MCF 10A (cell line): ENCODE measurements at regions not wholly inside any gene's neighbourhood (a gene's known extent, or its start where the extent isn't known, plus 50 kb on each side); places are given as distances from the start of the nearest gene placed in this dataset.

Experiments used
- BruUV-seq: library from RNA; stranded (reverse); fragments of 400-500 nt; replicated peaks from 2 replicates; lab custom pipeline; 2021; lab: Mats Ljungman, UMichigan
- CTCF ChIA-PET: fragments of 300-600 bp; sonication (Branson Sonifier 250); formaldehyde crosslinking; extraction: SDS; loops from one replicate; lab custom pipeline; 2021; ENCODE audit warnings: antibody characterized with exemption, inconsistent platforms; lab: Yijun Ruan, JAX
- POLR2A ChIA-PET: fragments of 300-600, 350-650 bp; sonication (Branson Sonifier 250); formaldehyde crosslinking; extraction: SDS; loops from one replicate; lab custom pipeline; 2020; ENCODE audit warnings: antibody characterized with exemption, inconsistent platforms; lab: Yijun Ruan, JAX
- DNase-seq: peaks from one replicate; pipeline ENCODE4 v3.0.0-alpha.2; 2018; ENCODE audit not compliant: unreplicated experiment
- H3K27ac Mint-ChIP-seq: one replicate; pipeline ENCODE4 v1.8.0; 2022; ENCODE audit warnings: mild to moderate bottlenecking, low read depth, mixed read lengths; ENCODE audit not compliant: unreplicated experiment
- H3K27me3 Mint-ChIP-seq: one replicate; pipeline ENCODE4 v1.8.0; 2022; ENCODE audit warnings: mixed read lengths; ENCODE audit not compliant: insufficient read depth, unreplicated experiment
- H3K36me3 Mint-ChIP-seq: one replicate; pipeline ENCODE4 v1.8.0; 2022; ENCODE audit warnings: mild to moderate bottlenecking, moderate library complexity, mixed read lengths; ENCODE audit not compliant: insufficient read depth, unreplicated experiment
- H3K4me1 Mint-ChIP-seq: one replicate; pipeline ENCODE4 v1.8.0; 2022; ENCODE audit warnings: mixed read lengths; ENCODE audit not compliant: insufficient read depth, unreplicated experiment
- H3K4me3 Mint-ChIP-seq: one replicate; pipeline ENCODE4 v1.8.0; 2022; ENCODE audit warnings: mild to moderate bottlenecking, moderate library complexity, mixed read lengths; ENCODE audit not compliant: unreplicated experiment
- H3K9me3 Mint-ChIP-seq: one replicate; pipeline ENCODE4 v1.8.0; 2022; ENCODE audit warnings: mixed read lengths; ENCODE audit not compliant: unreplicated experiment
- CTCF ChIP-seq: fragments of 200-600 bp; IDR thresholded peaks from one replicate; pipeline ENCODE4 v1.8.0; 2022; ENCODE audit warnings: antibody characterized with exemption, mild to moderate bottlenecking; ENCODE audit not compliant: unreplicated experiment
- intact Hi-C: fragments of 100-400 bp; cut with micrococcal nuclease; formaldehyde crosslinking; loops from 2 replicates; pipeline ENCODE4 v1.14.1; 2022

GRCh38 chr4:146072376-146072775, 103.1 kb upstream of the LSM6 start:
- Mint-ChIP-seq H3K27me3 (peaks cover 10% of the 10 kb centered on the region), H3K4me1 (no peaks in the 10 kb centered on the region), H3K4me3 (no peak overlapping the region), H3K36me3 (peaks cover 6% of the 10 kb centered on the region), H3K27ac (no peak overlapping the region), H3K9me3 (peaks cover 7% of the 10 kb centered on the region)
- DNase-seq, result peak; percentile 52
- POLR2A ChIA-PET, result no interaction called here
- no peak for TF ChIP-seq CTCF
- CTCF ChIA-PET, result no interaction called here
- intact Hi-C loops, result no loop called here
- no TSS peak for BruUV-seq

GRCh38 chr4:146071390-146071789, 104.1 kb upstream of the LSM6 start:
- no peaks in the 10 kb centered on the region for H3K4me1 Mint-ChIP-seq
- intact Hi-C loops, result no loop called here
- H3K27ac Mint-ChIP-seq, result no peak overlapping the region
- DNase-seq, result no peak
- H3K36me3 Mint-ChIP-seq, result peaks cover 6% of the 10 kb centered on the region
- CTCF ChIA-PET, result no interaction called here
- no TSS peak for BruUV-seq
- H3K9me3 Mint-ChIP-seq, result peaks cover 7% of the 10 kb centered on the region
- H3K4me3 Mint-ChIP-seq, result no peak overlapping the region
- TF ChIP-seq CTCF, result no peak
- POLR2A ChIA-PET, result no interaction called here
- H3K27me3 Mint-ChIP-seq, result peaks cover 11% of the 10 kb centered on the region

- TF ChIP-seq CTCF, result no peak
- H3K27ac Mint-ChIP-seq, result no peak overlapping the region
- peaks cover 14% of the 10 kb centered on the region for H3K9me3 Mint-ChIP-seq
- peaks cover 9% of the 10 kb centered on the region for H3K27me3 Mint-ChIP-seq
- POLR2A ChIA-PET, result no interaction called here
- no peak overlapping the region for H3K4me3 Mint-ChIP-seq
- peaks cover 6% of the 10 kb centered on the region for H3K36me3 Mint-ChIP-seq
- H3K4me1 Mint-ChIP-seq, result no peaks in the 10 kb centered on the region
- CTCF ChIA-PET, result no interaction called here
- no peak for DNase-seq
- intact Hi-C loops, result no loop called here
- no TSS peak for BruUV-seq
Measured at GRCh38 chr4:146063143-146063542, 112.4 kb upstream of the LSM6 start.

DNA sequence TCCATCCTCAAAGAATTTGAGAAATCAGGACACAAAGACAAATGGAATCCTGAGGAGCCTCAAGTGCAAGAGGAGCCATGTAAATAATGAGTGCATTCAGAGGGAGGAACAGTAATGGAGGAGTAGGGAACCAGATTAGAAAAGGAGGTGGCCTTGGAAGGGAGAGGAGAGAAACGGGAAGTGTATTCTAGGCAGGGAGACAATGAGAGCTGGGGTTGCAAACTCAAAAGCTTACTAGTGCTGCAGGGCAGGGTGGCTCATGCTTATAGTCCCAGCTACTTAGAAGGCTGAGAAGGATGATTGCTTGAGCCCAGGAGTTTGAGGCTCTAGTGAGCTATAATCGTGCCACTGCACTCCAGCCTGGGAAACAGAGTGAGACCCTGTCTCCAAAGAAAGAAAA, 113.2 kb upstream of the LSM6 start:
- CTCF ChIA-PET, result interaction anchor here (1.8 kb wide), 1 partner anchor 443 kb away, joined by 4 read pairs; the partner anchor contains the start of gene MMAA
- TF ChIP-seq CTCF, result no peak
- no peak for DNase-seq
- Mint-ChIP-seq H3K36me3 (no peaks in the 10 kb centered on the region), H3K27ac (no peak overlapping the region), H3K4me3 (no peak overlapping the region), H3K4me1 (no peaks in the 10 kb centered on the region), H3K27me3 (peaks cover 1% of the 10 kb centered on the region), H3K9me3 (peaks cover 7% of the 10 kb centered on the region)
- no TSS peak for BruUV-seq
- POLR2A ChIA-PET, result interaction anchor here (0.5 kb wide), 1 partner anchor 15 kb away, joined by 3 read pairs; no protein-coding TSS in a partner anchor
- intact Hi-C loops, result no loop called here
